ENCODE measurements at regions not wholly inside any gene's neighbourhood (a gene's known extent, or its start where the extent isn't known, plus 50 kb on each side); places are given as distances from the start of the nearest gene placed in this dataset.
"Not testable (repeated sequence)": the region's sequence is repeated elsewhere in the genome, so short reads cannot be mapped to it uniquely, and the experiment has no call there.

DNA sequence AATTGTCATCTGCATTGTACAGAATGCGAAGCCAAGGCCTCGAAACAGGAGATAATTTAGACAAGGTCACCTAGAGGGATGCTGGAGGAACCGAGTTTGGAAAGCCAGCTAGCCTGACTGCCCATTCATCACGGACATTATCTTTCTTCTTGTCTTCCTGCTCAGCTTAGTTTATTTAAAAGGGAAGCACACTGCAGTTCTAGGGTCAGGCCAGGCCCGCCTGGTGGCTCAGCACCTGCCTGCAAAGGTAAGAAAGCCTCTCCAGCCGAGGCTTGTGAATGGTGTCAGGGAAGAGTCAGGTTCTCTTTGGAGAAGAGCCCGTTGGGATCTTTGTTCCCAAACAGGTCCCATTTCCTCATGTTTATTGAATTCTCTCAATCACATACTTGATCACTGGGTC, 246.5 kb downstream of the BLID start:
- no peak for DNase-seq (ENCODE audit: low spot score)

DNA sequence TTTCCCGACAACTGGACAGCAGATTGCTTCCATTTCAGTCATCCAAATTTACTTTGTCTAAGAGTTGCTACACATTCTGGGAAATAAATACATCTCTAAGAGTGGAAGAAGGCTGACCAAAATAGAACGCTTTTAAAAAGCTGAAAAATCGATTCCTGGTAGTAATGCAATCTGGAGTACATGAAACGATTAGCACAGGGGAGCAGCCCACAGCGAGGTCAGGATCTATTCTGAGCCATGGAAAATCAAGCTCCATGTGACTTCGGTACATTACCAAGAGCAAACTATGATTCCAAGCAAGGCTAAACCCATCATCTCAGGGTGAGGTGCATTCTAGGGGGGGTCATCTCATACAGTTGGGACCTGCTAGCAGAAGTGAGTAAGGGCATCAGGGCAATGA, 249.3 kb downstream of the BLID start:
- DNase-seq (ENCODE audit: low spot score), result no peak

DNA sequence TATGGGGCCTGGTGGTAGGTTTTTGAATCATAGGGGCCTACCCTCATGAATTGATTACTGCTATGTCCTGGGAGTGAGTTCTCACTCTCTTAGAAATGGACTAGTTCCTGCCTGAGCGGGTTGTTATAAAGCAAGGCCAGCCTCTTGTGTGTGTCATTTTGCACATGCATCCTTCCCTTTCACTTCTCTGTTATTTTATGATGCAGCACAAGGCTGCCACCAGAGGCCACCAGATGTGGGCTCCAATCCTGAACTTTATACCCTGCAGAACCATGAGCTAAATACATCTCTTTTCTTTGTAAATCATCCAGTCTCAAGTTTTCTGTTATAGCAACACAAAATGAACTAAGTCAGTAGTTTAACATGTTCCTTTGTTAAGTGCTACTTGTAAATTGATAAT, 251.4 kb downstream of the BLID start:
- no peak for DNase-seq (ENCODE audit: low spot score)

DNA sequence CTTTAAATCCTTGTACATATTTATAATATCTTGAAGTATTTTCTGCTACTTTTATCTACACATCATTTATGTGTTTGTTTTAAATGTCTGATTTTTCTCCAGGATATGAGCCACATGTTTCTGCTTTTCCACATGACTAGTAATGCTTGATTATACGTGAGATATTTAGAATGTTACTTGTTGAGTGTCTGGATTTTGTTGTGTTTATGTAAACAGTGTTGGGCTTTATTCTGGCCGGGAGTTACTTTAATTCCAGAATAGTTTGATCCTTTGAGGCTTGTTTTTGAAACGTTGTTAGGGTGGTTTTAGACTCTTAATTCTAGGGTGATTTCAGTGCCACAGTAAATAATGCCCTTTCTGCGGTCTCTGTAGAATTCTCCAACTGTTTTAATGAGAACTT, 252.9 kb downstream of the BLID start:
- no peak for DNase-seq (ENCODE audit: low spot score)

DNA sequence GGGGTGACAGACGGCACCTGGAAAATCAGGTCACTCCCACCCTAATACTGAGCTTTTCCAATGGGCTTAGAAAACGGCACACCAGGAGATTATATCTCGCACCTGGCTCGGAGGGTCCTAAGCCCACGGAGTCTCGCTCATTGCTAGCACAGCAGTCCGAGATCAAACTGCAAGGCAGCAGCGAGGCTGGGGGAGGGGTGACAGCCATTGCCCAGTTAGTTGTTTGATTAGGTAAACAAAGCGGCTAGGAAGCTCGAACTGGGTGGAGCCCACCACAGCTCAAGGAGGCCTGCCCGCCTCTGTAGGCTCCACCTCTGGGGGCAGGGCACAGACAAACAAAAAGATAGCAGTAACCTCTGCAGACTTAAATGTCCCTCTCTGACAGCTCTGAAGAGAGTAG, 260.9 kb downstream of the BLID start:
- not testable (repeated sequence) for DNase-seq (ENCODE audit: low spot score)

DNA sequence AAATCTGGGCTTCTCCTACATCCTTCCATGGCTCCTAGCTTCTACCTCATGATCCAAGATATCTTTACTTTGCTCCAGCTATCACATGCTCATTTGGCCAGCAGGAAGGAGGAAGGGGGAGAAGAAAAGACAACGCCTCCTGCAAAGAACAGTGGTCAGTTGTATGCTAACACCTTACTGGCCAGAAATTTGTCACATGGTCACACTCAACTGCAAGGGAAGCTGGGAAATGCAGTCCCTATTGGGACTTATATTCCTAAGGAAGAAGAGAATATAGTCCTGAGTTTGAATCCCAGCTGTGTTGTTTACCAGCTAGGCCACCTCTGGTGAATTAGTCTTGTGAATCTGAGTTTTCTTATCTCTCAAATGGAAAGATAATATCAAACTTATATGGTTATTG, 272.0 kb downstream of the BLID start:
- no peak for DNase-seq (ENCODE audit: low spot score)

DNA sequence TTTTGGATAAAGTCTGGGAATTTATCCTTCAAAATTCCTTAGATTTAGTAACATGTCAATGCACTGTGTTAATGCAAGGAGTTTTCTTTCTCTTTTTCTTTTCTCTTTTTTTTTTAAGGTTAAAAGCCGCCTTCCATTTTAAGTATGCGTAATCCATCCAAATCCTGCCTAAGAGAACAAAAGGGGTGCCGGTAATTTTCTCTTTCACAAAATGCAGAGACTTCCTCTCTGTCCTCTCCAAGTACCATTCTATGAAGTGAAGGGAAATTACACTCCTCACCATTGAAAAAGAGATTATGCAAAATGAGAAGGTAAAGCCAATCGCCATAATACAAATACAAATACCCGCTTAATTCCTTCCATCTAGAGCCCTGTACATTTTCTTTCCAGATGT, 273.8 kb downstream of the BLID start:
- DNase-seq (ENCODE audit: low spot score), result no peak

DNA sequence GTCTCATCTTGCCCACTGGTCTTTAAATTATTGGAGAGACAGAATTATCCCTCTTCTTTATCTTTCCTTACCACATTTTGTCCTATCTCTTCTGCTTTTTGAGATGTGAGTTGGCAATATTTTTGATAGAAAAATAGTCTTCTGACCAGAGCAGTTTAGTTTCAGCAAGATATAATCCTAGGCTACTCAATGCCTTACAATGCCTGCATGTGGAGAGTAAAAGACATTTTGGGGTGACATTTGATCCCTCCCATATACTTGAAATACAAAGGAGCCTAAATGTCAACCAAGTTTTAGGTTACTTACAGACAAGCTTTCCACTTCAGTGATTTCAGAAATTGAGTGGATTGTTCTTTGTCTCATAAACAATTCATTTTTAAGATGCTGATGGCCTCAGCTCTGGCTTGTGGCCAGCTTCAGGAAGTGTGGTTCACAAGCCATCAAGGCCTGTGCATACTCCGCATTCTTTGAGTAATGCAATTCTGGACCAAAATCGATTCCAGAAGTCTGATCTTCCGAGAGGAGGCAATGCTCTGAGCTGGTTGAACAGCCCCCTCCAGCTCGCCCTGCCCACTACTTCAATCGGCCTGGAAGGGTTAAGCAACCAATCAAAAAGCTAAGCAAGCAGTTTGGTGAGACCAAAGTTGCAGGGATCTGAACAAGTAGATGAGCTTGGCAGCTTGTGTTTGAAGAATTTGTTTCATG, 274.4 kb downstream of the BLID start:
- no peak for DNase-seq (ENCODE audit: low spot score)

DNA sequence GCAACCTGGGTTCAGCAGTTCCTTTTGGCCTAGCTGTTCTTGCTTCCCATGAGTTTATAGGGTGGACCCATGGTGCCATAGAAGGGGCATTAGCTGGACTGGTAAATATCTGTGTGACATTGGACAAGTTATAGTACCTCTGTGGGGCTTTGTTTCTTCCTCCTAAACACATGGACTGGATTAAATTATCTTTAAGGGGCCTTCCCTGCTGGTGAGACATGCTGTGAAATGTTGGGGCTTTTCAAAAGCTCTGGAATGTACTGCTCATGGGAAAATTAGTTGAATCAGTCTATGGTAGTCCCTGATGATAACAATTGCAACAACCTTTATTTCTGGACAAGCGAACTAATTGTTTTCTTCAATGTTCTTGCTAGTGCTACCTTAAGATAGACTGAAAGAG, 276.2 kb downstream of the BLID start:
- DNase-seq (ENCODE audit: low spot score), result no peak

DNA sequence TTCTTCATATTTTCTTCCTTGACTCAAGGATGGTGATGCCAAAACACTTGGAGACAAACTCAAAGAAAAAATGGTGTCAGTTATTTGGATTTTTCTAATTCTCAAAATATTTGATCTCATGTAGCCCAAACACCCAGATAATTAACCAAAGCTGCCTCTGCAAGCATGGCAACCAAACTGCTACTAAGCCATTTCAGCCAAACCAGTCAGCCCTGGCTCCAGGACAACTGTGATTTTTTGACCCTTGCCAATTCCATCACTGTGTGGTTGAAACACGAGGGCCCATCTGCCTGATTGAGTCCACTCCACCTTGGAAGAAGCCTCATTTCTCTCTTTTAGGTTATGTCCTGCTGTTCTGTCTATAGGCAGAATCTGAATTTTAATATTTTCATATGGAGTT, 277.4 kb downstream of the BLID start:
- no peak for DNase-seq (ENCODE audit: low spot score)

DNA sequence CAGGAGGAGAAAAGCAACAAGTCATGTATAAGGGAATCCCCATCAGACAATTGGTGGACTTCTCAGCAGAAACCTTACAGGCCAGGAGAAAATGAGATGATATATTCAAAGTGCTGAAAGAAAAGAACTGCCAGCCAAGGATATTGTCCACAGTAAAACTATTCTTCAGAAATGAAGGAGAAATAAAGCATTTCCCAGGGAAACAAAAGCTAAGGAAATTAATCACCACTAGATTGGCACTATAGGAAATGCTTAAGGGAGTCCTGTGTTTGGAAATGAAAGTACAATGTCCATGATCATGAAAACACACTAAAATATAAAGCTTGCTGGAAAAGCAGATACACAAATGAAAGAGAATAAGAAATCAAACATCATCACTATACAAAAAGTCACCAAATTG, 282.0 kb downstream of the BLID start:
- no peak for DNase-seq (ENCODE audit: low spot score)

DNA sequence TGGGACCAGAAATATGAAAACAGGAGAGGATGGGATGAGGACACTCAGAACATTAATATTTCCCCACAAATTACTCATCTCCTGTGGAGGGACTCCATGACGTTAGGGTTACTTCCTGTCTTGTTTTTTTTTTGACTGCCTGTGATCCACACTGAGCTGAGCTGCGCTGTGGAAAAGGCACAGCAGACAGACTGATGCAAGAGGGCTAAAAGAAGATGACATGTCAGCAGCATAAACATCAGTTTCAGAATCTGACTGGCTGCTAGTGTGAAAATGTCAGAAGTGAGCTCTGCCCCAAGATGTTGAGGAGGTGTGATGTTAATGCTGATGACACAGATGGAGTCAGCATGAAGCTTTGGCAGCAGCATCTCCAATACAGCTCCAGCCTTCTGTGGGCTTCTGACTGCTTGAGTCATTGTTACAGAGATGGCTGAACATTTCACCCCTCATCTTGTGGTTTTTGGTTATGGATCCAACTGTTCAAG, 286.8 kb downstream of the BLID start:
- DNase-seq (ENCODE audit: low spot score), result no peak

DNA sequence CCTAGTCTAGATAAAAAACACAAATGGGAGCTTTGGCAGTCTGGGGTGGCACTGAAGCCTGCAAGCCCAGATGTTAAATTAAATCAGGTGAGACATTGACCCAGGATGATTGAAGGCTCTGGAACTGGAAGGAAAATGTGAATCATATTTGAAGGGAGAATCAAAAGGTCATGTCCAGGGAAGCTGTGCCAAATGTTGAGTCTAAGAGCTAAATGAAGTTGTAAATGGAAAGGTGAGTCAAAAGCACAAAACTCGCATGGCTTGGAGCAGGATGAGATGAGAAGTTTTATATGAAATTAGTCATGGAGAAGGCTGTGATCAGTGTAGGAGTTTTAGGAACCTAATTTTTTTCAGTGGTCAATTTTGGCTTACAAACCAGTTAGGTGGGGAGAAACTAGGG, 301.1 kb downstream of the BLID start:
- no peak for DNase-seq (ENCODE audit: low spot score)

DNA sequence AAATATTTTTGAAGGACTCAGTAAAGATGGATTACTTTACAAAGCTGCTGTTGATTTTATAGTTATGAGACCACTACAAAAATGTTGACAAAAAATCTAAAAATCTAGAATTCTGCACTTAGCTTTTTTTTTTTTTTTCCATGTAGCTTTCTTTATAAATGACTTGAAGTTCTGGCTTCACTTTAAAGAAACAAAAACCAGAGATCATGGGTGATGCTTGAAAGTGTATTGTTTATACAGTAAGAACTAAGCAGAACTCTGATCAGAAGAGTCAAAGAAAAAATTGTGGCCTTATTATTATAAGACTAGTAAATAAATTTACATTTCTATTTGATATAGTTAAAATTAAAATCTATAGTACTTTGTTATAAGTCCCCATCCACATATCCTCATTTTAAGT, 301.7 kb downstream of the BLID start:
- no peak for DNase-seq (ENCODE audit: low spot score)

DNA sequence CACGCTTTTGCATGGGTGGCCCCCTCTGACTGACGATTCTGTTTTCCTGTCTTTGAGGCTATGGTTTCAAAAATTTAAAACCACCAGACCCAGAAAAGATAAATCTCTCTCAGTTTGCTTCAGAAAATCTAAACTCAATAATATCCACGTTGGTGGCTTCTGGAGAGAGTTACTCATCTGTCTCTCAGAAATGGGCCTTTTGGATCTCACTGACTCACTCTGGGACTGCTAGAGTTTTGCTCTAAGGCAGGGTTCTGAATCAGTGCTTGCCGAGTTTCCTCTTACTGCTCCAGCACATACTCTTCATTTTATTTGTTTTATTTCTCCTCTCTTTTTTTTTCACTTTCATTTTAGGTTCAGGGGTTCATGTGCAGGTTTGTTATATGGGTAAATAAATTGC, 305.7 kb downstream of the BLID start:
- no peak for DNase-seq (ENCODE audit: low spot score)

DNA sequence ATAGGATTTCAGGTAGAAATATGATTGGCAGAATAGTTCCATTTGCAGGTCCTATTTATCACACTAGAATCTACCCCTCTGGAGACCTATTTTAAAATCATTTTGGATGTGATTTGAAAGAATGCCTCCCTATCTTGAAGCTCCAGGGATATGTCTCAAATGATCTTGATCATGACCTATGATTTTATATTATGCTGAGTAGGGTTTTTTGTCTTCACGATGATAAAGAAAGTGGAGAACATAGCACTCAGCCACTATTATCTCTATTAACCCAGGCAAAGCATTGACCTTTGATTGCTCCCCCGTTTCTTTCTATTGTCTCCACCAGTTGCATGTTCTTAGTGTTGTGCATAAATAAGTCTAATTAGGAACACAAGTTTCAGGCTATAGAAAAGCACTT, 307.9 kb downstream of the BLID start:
- DNase-seq (ENCODE audit: low spot score), result no peak

DNA sequence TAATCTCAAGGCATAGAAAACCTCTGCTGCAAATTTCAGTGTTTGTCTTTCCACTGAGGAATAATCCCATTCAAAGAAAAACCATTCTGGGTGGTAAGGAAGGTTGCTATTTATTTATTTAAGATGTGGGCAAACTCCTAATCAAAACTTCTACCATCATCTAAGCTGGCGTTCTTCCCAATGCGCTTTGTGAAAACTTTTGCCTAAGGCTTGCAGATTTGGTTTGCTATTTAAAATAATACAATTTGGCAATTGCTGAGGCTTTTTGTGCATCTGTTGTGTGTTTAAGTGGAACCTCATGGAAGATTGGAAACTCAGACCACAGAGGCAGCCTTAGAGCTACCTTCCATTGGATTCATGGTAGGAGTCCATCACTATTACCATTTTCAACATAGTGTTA, 309.0 kb downstream of the BLID start:
- no peak for DNase-seq (ENCODE audit: low spot score)

DNA sequence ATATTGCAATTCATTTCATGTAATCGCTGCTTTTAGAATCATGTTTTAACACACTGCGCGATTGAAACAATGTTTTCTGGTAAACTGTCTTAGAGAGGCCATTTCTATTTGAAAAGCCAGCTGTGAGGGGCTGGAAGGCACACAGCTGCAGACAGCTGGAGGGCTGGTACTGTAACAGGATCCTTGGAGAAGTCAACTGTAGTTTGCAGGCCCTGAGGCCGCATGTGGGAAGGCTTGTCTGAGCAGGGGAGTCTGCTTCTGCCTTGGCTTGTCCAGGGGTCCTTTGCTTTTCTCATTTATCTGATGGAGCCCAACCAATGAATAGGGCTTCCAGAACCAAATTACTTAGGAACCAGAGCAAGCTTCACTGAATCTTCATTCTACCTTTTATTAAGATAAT, 313.5 kb downstream of the BLID start:
- no peak for DNase-seq (ENCODE audit: low spot score)

DNA sequence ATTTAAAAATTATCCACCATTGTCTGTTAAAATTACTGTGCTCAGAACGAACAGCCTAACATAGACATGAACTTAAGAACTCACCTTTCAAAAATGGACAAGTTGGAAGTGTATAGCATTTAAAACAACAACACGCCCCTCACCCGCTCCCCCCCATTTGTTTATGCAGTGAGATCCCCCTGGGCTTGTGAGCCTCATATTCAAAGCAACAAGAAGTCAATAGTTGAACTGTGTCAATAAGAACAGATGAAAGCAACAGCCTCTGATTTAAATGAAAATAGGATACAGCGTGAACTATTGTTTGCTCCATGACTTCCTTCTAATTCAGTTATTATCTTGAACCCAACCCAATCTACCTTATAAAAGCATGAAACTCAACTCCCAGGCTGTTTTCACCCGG, 314.2 kb downstream of the BLID start:
- no peak for DNase-seq (ENCODE audit: low spot score)

DNA sequence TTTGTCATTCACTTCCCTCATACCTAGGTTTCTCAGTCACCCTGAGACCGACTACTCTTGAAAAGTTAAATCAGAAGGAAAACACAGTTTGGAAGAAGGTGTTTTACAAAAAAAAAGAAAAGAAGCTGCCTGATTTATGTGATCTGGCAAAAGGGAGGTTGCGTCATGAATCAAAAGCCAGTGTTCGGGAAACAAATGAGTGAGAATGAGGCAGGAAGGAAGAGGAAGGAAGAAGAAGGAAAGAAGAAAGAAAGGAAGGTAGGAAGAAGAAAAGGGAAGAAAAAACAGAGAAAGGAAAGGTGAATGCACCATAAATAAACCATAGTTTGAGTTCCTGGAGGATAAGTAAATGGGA, 314.6 kb downstream of the BLID start:
- DNase-seq (ENCODE audit: low spot score), result no peak

DNA sequence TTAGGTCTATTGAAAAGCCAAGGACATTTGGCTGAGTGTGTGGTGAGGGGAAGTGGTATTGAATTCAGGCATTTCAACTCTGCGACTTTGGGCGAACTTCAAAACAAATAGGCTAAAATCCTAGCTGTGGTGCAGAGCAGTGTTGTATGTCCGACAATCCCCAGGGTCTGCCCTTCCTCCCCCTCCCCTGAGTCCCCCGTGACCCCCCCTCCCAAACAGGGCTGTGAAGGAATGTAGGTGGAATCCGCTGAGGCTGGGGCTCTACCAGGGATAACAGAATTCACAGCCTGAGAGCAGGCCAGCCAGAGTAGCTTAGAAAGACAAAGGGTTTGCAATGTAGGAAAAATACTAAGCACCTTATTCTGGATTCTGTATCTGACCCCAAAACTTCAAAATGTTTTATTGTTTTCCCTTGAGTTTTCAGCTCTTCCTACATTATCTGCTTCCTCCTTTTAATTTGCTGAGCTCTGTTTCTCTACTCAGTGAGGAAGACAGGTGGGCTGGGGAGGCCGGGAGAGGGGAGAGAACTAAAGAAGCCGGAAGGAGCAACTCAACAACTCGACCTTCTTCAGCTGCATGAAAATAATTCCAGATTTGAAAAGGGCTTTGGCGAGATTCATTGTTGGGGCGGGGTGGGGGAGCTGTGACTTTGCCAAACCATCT, 315.2 kb downstream of the BLID start:
- DNase-seq (ENCODE audit: low spot score), result no peak

DNA sequence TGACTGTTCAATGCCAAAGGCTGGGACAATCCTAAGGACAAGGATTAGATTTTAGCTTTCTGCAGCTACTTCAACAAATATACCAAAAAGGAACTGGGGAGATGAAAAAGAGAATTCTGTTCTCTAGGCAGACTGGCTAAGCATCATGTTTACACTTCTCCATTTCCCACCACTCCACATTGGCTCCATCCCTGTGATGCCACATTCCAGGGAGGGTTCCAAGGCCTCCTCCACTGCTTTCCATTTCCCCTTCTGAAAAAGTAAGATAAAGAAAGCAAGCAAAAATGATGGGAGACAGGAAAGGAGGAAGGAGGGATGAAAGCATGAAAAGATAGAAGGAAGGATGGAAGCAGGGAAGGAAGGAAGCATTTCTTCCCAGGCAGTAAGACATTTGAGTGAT, 315.8 kb downstream of the BLID start:
- no peak for DNase-seq (ENCODE audit: low spot score)

DNA sequence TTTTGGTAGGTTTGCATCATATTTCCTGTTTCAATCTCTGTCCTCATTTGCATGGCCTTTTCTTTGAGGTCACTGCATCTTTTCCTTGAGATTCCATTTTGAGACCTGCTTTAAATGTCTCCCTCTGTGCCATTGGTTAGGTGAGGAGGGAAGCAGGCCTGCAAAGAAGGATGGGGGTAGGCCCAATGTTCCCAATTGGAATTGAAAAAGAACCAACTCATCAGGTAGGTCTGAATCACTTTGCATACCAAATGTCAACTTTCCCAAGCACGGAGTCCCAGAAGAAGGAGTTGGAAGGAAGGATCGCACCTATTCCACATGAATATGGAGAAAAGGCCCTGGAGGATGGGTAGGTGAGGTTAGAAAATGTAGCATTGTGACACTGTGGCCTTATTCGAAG, 318.5 kb downstream of the BLID start:
- no peak for DNase-seq (ENCODE audit: low spot score)

DNA sequence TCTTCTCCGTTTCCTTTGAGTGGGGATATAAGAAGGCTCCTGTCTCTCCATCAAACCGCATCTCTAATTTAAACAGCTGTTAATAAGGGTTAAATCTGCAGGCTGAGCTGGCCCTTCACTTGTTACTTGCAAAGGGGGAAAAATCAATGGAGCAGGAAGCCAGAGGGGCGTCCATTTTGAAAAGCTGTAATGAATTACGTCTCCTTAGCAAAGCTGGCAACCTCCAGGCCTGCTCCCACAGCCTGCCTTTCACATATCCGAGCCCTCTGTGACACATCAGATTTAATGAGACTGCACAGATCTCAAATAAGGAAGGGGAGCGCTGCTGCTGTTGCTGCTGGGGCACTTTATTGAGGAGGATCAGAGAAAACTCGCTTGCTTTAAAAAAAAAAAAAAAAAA, 320.8 kb downstream of the BLID start:
- DNase-seq (ENCODE audit: low spot score), result no peak

Measured in germinal center (tissue), 1 donor.